ENCODE measurements at regions not wholly inside any gene's neighbourhood (a gene's known extent, or its start where the extent isn't known, plus 50 kb on each side); places are given as distances from the start of the nearest gene placed in this dataset.
"Not testable (repeated sequence)": the region's sequence is repeated elsewhere in the genome, so short reads cannot be mapped to it uniquely, and the experiment has no call there.

- DNase-seq = no peak
Measured at GRCh38 chr7:46932676-46933424, 649.1 kb downstream of the TNS3 start.

GRCh38 chr7:46932306-46932675, 649.6 kb downstream of the TNS3 start:
- no peak for DNase-seq

GRCh38 chr7:46930366-46930765, 651.5 kb downstream of the TNS3 start:
- no peak for DNase-seq

GRCh38 chr7:46929359-46929758, 652.6 kb downstream of the TNS3 start:
- DNase-seq = no peak

- DNase-seq = no peak
Measured at GRCh38 chr7:46928719-46929118, 653.2 kb downstream of the TNS3 start.

GRCh38 chr7:46927131-46927810, 654.6 kb downstream of the TNS3 start:
- DNase-seq = no peak

GRCh38 chr7:46916581-46916980, 665.3 kb downstream of the TNS3 start:
- no peak for DNase-seq

- DNase-seq = no peak
Measured at GRCh38 chr7:46912692-46913091, 669.2 kb downstream of the TNS3 start.

- no peak for DNase-seq
Measured at GRCh38 chr7:46909601-46910051, 672.3 kb downstream of the TNS3 start.

- DNase-seq = no peak
Measured at GRCh38 chr7:46908770-46909169, 673.1 kb downstream of the TNS3 start.

- not testable (repeated sequence) for DNase-seq
Measured at GRCh38 chr7:46904523-46904922, 677.4 kb downstream of the TNS3 start.

GRCh38 chr7:46902463-46902862, 679.4 kb downstream of the TNS3 start:
- no peak for DNase-seq

GRCh38 chr7:46900312-46901263, 681.3 kb downstream of the TNS3 start:
- no peak for DNase-seq

GRCh38 chr7:46897381-46897780, 684.5 kb downstream of the TNS3 start:
- no peak for DNase-seq

GRCh38 chr7:46886669-46887374, 695.1 kb downstream of the TNS3 start:
- no peak for DNase-seq

GRCh38 chr7:46885167-46885566, 696.7 kb downstream of the TNS3 start:
- no peak for DNase-seq

- DNase-seq = no peak
Measured at GRCh38 chr7:46881507-46882127, 700.3 kb downstream of the TNS3 start.

GRCh38 chr7:46880508-46881196, 701.3 kb downstream of the TNS3 start:
- no peak for DNase-seq

GRCh38 chr7:46879783-46880182, 702.1 kb downstream of the TNS3 start:
- no peak for DNase-seq

GRCh38 chr7:46871516-46871915, 710.4 kb downstream of the TNS3 start:
- no peak for DNase-seq

GRCh38 chr7:46864716-46865115, 717.2 kb downstream of the TNS3 start:
- no peak for DNase-seq
